HG03342 (cell line): ENCODE measurements at regions not wholly inside any gene's neighbourhood (a gene's known extent, or its start where the extent isn't known, plus 50 kb on each side); places are given as distances from the start of the nearest gene placed in this dataset.
A peak's percentile ranks its signal among the peaks of the same experiment; 100 is the strongest.
"Not testable (repeated sequence)": the region's sequence is repeated elsewhere in the genome, so short reads cannot be mapped to it uniquely, and the experiment has no call there.

Experiments
- ATAC-seq: cut with Tn5 transposase; IDR thresholded peaks from one replicate; pipeline ENCODE4 v1.9.1; 2021; ENCODE audit warnings: mild to moderate bottlenecking, moderate library complexity; ENCODE audit not compliant: unreplicated experiment

DNA sequence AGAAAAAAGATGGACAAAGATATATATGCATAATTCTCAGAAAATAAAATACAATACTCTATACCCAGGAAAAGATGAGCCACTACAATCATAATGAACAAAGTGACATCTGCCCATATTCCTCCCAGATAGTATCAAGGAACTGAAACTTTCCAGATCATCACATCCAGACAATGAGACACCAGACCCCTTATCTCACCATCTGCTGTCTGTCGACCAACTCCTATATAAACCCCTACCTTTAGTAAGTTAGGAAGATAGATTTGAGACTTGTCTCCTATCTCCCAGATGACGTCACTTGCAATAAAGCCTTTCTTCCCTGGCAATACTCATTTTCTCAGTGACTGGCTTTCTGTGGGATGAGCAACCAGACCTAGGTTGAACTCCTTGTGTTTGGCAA, 1071.6 kb downstream of the PLOD2 start:
- peak; percentile 28 for ATAC-seq

DNA sequence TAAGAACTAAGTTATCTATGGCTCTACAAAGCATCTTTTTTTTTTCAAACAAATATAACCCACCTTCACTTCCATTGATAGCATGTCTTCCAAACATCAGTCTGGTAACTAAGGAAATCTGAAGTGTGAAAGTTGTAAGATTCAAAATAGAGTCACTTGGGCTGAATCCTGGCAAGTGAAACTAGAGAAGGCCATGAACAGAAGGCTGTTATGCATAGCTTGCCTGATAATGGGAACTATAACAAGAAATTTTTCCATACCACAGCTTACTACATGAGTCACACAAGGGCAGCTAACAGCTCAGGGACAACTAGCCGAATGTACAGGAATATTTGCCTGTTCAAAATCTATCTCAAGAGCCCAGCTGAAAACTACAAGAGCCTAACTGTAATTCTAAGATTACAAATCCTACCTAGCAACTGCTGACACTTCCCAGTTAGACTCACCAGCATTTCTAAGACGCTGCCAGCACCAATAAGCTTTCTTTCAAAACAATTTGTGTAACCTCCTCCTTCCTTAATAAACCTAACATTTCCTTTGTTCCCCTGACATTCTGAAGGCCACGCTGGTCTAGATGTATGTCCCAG, 1066.5 kb downstream of the PLOD2 start:
- peak; percentile 93 for ATAC-seq

DNA sequence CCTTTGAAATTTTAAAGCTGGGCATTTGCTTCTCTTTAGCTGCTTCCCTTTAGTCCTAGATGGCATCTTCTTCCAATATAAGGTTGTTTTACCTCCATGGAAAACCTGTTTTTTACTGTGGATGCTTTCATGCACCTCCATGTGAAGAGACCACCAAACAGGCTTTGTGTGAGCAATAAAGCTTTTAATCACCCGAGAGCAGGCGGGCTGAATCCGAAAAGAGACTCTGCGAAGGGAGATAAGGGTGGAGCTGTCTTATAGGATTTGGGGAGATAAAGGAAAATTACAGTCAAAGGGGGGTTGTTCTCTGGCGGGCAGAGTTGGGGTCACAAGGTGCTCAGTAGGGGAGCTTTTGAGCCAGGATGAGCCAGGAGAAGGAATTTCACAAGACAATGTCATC, 1049.8 kb downstream of the PLOD2 start:
- not testable (repeated sequence) for ATAC-seq

DNA sequence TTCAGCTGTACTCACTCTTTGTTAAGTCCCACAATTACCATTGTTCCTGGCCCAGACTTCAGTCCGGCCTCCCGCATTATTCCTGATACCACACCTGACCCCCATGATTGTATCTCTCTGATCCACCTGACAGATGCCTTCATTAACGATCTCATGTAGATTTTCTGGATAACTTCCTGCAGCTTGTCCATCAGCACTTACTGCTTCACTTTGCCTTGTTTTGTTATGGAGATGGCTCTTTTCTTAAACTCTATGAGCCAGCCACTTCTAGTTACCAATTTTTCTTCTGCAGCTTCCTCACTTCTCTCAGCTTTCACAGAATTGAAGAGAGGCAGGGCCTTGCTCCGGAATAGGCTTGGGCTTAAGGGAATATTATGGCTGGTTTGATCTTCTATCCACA, 1044.2 kb downstream of the PLOD2 start:
- no peak for ATAC-seq

DNA sequence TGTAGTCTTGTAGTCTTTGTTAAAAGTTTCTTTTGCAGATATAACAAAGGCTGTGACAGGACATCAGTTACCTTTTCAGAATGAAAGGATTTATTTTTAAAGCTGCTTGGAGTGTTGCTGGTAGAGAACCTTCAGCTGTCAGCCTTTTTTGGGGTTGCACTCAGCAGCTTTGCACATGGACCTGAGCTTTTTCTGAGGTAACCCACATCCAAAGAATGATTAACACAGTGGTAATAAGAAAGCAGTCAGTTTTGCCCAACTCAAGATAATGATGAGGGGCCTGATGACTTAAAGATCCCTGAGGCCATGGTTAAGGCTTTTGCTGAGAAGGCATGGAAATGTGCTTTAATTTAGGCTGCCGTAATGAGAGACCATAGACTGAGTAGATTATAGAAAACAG, 1042.7 kb downstream of the PLOD2 start:
- peak; percentile 58 for ATAC-seq

DNA sequence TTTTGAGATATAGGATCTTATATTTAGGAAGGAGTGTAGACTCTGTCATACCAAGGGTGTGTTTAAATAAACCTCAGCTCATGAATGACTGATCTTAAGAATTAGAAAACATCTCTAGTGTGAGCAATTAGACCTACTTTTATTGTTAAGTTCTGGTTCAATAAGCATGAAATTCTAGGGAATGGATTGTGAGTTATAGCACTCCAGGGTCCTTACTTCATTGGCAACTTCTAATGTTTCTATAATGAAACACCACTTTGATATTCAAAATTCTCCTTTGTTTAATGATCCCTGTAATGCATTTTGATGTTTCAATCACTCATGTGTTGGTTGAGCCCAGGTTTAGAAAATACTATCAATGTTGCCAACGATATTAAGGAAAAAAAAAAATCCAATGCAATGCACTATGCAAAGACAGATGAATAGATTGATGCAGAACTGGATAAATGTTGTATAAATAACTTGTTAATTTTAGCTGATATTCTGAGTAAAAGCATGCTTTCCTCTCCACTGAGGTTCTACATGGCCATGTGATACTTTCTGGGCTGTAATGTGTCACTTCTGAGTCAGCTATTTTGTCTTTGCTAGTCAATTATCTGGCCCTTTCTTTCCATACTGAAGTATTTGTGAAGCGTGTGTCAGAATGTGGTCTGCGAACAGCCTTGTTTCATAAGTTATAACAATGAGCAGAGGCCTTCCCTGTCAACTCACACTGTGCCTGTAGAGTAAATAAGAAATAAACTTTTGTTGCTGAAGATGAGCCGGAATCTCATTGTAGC, 1035.9 kb downstream of the PLOD2 start:
- no peak for ATAC-seq

DNA sequence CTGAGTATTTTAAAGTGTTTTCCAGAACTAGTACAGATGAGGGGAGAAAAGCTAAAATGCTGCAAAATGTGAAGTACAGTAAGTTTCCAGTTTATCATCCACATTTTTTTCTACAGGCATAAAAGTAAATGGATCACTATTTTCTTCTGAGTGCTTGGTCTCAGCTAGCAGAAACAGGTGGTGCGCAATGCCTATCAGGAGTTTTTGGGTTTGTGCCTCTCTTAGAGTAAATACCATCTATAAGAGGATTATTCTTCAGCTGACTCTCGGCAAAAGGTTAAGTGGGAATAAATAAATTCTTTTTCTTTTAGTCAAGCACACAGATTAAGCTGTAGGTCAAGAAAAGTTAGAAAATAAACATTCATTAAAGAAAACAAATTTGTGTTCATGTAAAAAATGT, 1027.7 kb downstream of the PLOD2 start:
- ATAC-seq, result no peak

DNA sequence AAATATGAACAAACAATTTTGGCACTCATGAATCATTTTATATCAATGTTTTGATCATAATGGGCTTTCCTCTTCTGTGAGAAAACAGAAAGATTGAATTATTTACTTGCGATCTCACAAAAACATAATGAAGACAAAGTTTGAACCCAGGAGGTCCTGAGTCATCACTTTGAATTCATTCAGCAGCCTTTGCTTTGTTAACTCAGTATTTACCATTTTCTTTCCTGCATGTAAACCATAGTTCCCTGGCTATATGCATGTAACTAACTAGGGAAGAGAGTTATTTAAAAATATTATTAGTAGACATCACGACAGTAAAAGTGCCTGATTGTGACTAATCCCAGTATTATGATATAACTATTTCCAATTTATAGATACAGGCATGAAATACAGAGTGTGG, 1026.2 kb downstream of the PLOD2 start:
- ATAC-seq, result no peak

DNA sequence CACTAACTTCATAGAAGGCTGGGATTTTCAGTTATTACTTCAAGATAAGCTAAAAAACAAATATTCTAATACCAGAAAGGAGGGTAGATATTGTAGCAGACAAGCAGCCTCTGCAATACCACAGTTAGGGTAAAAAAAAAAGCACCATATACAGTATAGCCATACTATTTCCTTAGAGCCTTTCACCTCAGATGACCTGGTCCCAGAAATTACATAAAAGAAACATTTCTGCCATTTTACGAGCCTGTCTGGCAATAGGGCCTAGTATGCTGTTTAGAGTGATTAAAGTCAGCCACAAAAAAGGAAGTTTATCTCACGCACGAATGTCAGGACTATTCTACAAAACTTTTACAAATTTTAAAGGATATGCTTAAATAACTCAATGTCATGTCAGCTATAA, 1016.6 kb downstream of the PLOD2 start:
- ATAC-seq, result no peak

DNA sequence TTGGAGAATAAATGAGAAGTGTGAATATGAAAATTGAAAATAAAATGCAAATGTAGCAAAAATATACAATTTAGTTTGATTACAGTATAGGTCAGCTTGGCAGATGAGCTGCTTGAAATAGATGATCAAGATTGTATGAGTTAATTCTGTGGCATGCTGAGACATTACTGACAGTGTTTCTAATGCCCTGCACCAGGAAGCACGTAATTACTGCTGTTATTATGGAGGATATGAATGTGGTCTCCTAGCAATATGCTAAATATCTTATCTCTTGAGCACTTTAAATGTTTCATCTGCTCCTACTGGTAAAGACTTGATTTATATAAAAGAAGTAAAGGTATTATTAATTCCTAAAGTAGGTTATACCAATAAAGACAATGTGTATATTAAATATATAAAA, 1015.5 kb downstream of the PLOD2 start:
- no peak for ATAC-seq

DNA sequence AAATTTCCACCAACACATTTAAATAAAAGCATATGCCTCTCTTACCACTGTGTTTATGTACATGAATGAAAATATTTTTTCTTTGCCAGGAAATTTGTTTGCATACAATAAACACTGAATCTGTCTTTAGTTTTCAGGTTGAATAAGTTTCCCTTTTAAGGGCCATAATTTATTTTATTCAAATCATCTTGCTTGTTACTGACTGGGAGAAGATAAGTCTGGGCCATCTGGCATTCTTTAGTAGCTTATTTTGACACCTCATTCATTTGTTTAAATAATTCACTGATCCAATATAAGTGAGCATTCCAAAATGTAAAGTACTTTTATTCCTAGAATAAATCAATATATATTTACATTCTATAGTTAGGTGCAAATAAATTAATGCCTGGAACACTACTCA, 1001.3 kb downstream of the PLOD2 start:
- no peak for ATAC-seq

DNA sequence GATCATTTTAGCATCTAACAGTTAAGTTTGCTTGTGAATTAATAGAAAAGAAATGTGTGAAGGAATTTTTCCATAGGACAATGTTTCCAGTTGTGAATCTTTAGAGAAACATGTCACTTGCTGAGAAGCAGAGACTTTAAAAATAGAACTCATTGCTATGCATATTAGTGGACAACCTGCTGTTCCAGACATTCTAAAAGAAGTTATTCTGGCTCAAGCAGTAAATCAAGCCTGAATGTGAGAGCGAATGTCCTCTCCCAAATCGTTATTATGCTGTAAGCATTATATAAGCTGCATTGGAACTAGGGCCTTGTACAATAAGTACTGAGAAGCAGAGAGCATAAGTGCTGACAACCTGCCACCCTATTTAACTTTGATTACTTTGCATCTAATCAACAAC, 990.9 kb downstream of the PLOD2 start:
- ATAC-seq, result no peak

DNA sequence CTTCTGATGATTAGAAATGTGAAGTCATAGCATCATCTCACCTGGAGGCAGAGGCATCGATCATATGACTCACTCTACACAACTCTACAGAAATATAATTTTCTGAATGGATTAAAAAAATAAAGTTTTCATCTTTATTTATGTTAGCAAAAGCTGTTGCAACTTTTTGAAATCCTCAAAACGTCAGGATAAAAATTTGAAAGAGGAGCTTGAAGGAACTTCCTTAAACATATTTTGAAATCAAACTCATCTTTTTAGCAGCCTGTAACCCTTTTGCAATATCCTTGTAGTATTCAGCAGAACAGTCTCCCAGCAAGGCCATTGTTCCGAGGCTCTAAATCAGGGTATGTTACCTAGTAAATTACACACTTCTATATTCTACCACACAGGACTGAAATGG, 985.4 kb downstream of the PLOD2 start:
- ATAC-seq, result no peak

DNA sequence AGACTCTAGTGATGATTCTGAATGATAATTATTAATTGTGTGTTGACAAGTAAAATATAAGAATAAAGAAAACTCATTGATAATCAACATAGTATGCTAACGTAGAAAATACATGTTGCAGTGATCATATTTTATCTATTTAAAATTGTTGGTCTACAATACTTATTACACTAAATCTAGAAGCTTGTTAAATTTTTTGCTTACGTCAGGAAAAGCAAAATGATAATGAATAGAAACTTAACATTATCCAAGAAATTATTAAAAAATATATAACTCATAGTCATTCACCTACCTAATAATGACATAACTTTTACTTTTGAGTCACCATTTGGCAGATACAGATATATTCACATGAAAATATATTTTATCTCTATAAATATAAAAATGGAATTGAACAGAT, 984.1 kb downstream of the PLOD2 start:
- no peak for ATAC-seq

DNA sequence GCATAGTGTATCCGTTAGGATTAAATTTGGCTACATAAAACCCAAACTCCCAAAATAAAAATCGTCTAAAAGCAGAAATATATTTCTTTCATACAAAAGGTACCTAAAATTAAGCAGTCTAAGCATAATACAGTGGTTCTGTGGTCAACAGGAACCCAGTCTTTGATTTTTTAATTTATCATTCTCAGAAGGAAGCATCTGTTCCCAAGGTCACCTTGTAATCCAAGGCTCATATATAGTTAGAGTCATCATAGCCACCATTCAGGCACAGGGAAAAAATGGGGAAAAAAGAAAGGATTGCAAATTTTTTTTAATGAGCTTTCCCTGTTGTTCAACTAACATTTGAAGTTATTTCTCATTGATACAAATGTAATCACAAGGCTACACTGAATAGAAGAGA, 983.2 kb downstream of the PLOD2 start:
- ATAC-seq, result no peak

DNA sequence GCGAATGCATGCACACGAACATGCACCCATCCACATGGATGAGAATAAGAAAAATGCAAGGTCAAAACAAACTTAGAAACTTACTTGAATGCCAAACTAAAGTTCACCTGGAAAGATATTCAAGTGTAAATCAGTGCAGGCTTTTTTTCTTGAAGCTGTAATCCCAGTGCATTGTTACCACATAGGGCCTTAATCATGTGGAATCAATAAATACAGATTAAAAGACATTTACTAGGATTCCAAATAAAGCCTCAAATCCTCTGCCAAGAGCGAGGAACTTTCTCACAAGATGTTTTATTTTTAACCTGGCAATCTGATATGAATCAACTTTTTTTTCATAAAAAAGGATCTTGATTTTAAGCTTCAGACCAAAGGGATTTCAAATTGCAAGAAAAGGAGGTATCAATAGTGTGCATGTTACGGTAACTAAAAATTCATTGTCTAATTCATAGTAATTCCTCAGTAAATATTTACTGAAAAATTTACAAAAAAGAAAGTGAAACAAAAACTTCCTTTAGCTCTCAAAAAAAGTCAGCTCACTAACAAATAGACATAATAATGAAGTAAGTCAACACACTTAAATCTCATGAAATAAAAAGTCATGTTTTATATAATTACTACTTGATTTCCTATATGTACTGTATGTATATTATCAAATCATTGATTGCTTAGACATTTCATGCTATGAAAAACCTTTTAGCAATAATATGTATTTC, 978.6 kb downstream of the PLOD2 start:
- no peak for ATAC-seq

DNA sequence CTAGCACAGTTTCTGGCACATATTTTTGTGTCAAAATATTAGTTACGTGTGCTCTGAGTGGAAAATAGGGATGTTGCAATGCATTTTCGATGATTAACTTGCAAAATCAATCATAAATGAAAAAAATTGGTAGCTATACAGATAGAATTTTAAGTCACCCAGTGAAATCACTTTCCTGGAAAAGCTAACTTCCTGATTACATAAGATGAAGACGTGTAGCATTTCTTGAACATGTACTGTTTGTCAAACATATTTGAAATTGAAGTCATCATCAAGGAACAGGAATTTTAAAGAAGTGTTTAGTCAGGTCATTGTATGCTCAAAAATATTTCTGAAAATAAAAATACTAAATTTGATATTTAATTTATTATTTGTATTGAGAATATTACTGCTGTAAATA, 977.7 kb downstream of the PLOD2 start:
- ATAC-seq, result no peak

DNA sequence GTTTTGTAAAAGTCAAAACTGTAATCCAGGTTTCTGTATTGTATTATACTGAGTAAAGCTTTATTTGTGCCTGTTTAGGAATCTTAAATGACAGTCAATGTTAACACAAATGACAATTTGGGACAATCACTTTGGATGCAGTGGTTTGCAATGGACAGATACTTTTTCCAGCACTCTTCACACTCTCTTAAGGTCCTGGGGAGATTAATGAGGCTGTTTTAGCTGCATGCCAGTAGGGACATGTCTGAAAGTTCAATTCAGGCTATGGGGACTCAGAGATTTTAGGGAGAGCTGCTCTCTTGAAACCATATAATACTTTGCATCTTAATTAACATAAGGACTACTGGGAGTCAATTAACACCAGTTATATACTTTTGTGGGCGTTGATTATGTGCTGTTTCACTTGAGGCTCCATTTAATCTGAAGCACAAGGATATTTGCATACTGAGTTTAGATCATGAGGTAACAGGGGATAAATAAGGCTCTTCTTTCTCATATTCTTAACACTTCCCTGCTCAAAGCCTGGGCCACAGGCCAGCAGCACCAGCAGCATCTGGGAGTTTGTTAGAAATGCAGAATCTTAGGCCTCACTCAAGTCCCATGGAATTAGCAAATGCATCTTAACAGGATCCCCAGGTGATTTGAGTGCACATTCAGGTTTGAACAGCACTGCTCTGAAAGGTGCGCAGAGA, 972.8 kb downstream of the PLOD2 start:
- ATAC-seq, result no peak

DNA sequence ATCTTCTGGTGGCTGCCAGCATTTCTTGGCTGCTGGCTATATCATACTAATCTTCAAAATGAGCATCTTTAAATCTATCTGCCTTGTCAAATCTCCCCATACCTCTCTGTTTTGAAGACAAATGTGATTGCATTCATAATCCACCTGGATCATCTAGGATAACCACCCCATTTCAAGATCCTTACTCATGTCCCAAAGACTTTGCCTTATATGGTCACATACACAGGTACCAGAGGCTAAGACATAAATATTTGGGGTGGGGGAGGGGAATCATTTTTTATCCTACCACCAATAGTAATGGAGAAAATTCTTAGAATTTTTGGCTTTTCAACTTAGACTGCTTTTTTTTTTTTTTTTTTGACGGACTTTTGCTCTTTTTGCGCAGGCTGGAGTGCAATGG, 970.8 kb downstream of the PLOD2 start:
- ATAC-seq, result no peak

DNA sequence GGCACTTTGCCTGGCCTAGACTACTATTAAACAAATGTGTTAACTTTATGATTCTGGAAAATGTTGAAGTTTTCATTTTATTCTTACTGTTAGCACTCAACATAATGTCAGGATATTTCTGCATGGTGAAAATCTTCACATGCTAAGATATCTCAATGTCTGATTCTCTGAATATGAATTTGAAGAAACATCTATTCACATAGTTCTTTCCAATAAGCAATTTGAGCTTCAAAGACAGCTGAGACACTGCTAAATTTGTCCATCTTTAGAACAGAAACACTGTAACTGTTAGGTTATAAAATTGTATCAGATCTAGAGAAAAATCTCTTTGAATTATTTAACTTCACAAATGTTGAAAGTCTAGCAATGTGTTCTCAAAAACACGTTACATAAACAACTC, 970.2 kb downstream of the PLOD2 start:
- ATAC-seq, result no peak

DNA sequence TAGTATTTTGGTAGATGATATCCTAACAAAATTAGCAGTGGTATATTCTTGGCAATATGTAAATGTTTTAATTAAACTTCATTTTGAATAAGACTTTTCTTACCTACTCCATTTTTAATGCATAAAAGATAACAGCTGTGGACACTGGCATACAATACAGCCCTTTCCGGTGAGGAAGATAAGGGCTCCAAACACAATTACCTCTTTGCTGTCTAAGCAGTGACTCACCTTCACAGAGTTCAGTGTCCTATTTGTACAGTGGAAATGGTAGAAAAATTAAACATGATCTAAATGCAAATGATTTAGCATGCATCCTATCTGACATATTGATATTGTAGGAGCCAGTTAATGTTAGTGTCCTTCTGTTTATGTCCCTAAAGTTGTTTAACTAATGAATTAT, 969.4 kb downstream of the PLOD2 start:
- no peak for ATAC-seq
